AG08396 (cell line): ENCODE measurements at regions not wholly inside any gene's neighbourhood (a gene's known extent, or its start where the extent isn't known, plus 50 kb on each side); places are given as distances from the start of the nearest gene placed in this dataset.

Source experiments
- DNase-seq: peaks from one replicate; pipeline ENCODE4 v3.0.0; 2012; ENCODE audit warnings: low spot score, mixed read lengths

DNA sequence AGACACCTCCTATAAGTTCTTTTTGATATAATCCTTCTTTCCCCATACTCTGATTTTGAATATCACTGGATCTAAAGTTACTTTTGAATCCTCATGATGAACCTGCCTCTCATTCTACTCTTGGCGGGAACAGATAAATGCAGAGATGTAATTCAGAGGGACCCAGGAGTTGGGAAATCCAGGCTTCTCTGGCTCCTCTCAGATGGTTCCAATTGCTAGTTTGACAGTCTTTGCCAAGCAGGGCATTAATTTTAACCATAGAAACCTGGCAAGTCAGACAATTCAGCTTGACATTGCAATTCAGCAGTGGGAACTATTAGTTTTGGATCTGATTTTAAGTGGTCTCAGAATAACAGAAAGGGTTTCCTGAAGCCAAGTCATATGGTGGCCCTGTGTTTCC, 67.3 kb upstream of the KLF12 start:
- no peak for DNase-seq

DNA sequence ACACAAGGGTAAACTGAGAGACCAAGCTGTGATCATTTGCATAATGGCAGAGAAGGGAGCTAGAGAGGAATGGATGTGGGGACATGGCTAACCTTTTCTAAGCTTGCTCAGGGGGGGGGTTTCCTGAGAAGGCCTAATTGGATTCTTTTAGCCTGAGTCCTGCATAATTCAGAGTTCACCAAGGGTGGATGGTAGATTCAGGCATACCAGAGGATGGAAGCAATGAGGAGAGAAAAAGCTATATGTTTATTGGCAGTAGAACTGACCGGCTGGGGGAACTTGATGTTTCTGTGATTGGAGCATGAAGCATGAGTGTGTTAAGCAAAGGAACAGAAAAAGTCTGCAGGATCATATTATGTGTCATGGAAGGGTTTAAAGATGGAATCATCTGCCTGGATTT, 65.9 kb upstream of the KLF12 start:
- DNase-seq = no peak

DNA sequence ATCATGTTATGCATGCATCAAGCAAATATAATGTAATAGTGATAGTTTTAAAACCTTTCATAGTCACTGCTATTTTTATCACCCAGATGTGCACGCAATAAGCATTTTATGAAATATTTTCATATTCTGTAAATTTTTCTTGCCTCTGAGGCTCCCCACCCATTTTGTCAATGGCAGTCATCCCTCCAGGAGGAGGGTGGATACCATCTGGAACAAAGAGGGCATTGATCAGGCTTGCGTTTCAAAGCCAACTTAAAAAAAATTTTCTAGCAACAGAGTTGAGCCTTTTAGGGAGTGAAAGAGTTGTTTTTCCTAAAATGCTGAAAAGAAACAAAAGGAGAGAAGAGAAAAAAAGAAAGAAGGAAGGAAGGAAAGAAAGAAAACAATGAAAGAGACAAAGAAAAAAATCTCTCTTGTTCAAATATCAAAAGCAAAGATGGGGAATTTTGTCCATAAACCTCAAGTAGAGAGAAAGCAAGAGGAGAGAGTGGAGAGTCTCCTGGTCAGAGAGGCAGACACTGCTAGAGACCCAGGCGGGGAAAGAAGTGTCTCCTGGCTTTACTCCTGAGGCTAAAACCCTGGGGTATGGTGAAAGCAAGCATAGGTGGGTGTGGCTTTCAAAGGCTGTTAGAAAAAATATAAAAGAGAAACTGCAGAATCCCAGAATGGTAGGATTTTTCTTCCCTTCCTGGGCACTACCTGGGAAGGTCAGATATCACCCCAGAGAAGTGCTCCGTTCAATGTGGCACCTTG, 63.6 kb upstream of the KLF12 start:
- no peak for DNase-seq

DNA sequence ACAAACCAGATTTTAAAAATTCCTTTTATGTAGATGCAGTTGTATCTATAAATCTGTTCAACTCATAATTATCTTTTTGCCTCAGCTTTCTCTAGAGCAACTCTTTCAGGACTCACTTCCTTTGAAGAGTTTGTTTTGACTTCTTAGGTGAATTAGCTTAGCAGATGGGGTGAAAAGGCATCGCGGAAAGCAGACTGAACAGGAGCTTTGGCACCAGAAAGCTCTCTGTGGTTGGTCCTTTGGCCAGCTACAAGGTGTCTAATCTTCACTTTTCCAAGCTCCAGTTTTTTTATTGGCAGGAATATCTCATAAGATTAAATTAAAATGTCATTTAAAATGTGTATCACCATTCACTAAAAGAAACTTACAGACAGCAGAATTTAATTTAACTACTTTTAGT, 60.6 kb upstream of the KLF12 start:
- no peak for DNase-seq

DNA sequence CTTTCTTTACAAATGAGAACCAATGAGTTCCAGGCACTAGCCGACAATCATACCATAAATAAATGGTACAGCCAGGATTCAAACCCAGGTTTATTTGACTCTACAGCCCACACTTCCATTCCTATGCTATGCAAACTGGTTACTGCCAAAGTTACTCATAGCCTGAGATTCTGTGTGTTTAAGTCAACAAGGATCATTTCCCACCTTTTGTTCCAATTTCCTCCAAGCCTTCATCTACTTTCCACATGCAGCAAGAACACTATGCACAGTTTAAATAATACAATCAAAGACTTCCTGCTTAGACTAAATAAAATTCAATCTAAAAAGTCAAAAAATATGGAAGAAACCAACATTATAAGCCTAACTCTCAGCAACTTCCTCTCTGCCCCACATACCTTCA, 59.2 kb upstream of the KLF12 start:
- no peak for DNase-seq

DNA sequence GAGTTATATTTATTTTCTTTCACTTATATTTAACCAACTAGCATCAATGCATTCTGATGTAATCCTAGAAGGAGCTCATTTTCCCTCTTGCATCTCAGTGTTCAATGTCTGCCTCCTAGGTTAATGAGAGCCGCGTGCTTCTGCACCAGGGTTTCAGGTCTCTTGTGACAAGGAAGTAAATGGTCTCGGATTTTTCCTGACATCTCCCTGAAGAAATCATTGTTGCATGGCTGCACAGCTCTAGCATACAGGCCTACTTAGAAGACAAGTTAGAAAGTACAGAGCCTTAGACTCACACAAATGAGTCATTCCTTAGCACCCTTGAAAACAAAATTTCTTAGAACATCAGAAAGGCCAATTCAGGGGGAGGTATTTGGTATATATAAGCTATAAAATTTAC, 57.2 kb upstream of the KLF12 start:
- no peak for DNase-seq

DNA sequence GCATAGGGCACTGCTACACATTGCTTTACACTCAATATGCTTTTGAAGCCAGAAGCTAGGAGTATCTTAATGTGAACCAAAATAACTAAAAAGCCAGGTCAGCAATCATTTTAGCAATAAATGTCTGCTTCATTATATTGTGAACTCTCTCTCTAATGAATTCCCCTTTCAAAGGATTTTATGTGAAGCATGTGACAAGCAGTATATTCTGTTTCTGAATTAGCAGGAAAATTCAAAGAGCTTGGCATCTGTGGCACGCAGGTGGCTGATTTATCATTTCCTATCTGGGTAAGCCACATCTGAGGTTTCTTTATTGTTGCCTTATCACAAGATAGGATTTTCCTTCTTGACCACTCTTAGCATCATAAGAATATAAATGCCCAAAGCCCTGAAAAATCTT, 56.8 kb upstream of the KLF12 start:
- DNase-seq = no peak

DNA sequence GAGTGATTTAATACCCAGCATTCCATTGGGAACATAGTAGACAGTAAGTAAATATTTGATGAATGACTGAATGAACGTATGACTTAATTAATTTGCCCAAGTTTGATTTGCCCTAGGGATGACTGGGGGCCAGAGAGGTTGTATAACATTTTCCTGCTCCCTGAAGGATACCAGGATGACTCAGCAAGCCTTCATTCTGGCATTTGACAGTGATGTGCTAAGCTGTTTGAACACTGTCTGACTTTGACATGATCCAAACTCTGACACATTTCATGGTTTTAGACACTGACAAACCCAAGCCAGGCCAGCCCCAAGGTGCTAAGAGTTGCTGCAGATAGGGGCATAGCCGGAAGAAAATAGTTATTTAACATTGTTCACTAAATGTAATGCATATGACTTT, 53.4 kb upstream of the KLF12 start:
- no peak for DNase-seq

DNA sequence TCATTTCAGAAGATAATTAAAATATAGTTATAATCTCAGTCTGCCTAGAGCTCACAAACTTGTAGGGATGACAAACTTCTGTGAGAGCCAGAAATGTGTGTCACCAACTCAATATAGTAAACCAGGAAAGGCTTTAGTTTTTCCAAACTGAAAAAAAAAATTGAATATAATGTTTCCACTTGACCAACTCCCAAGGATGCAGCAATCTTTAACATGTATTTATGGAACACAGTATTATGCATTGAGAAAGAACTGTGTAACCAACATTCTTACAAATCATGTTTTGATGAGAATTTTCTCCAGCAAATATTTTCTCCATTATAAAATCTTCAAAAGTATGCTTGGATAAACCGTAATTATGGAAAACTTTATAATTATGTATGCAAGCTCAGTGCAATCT, 50.1 kb upstream of the KLF12 start:
- no peak for DNase-seq
